Nephron progenitor cell (in vitro differentiated cells): ENCODE measurements at regions not wholly inside any gene's neighbourhood (a gene's known extent, or its start where the extent isn't known, plus 50 kb on each side); places are given as distances from the start of the nearest gene placed in this dataset.

Source experiments
- DNase-seq: peaks from one replicate; pipeline ENCODE4 v3.0.0; 2021
- H3K27ac Mint-ChIP-seq: 2 replicates; pipeline ENCODE4 v1.8.0; 2021; ENCODE audit warnings: mild to moderate bottlenecking, moderate library complexity, mixed read lengths
- H3K27me3 Mint-ChIP-seq: 2 replicates; pipeline ENCODE4 v1.8.0; 2021; ENCODE audit warnings: mild to moderate bottlenecking, low read depth, mixed read lengths; ENCODE audit not compliant: poor library complexity
- H3K36me3 Mint-ChIP-seq: 2 replicates; pipeline ENCODE4 v1.8.0; 2021; ENCODE audit warnings: low read depth, mixed read lengths
- H3K4me1 Mint-ChIP-seq: 2 replicates; pipeline ENCODE4 v1.8.0; 2021; ENCODE audit warnings: mixed read lengths
- H3K4me3 Mint-ChIP-seq: 2 replicates; pipeline ENCODE4 v1.8.0; 2021; ENCODE audit warnings: mild to moderate bottlenecking, moderate library complexity, mixed read lengths
- H3K9me3 Mint-ChIP-seq: 2 replicates; pipeline ENCODE4 v1.8.0; 2021; ENCODE audit warnings: mild to moderate bottlenecking, moderate library complexity, mixed read lengths
- CTCF ChIP-seq: fragments of 200-600 bp; sonication (generic); IDR thresholded peaks from 2 replicates; pipeline ENCODE4 v1.5.0; 2021; ENCODE audit warnings: antibody characterized with exemption

GRCh38 chr10:93236393-93237040 lies 162.8 kb downstream of the CYP26A1 start:
- DNase-seq, result no peak
- peaks cover 17% of the 10 kb centered on the region for H3K27me3 Mint-ChIP-seq

GRCh38 chr10:93245147-93245546 lies 171.5 kb downstream of the CYP26A1 start:
- Mint-ChIP-seq H3K4me3 (no peak overlapping the region), H3K36me3 (no peaks in the 10 kb centered on the region), H3K4me1 (peaks cover 22% of the 10 kb centered on the region), H3K27ac (no peak overlapping the region), H3K9me3 (no peaks in the 10 kb centered on the region), H3K27me3 (peaks cover 30% of the 10 kb centered on the region)
- no peak for TF ChIP-seq CTCF
- no peak for DNase-seq

More at GRCh38 chr10:93236393-93237040, 162.8 kb downstream of the CYP26A1 start:
- Mint-ChIP-seq H3K4me1 (peaks cover 12% of the 10 kb centered on the region), H3K4me3 (no peak overlapping the region), H3K9me3 (no peaks in the 10 kb centered on the region), H3K27ac (no peak overlapping the region), H3K36me3 (no peaks in the 10 kb centered on the region)
- TF ChIP-seq CTCF, result no peak

GRCh38 chr10:93245779-93246178 lies 172.1 kb downstream of the CYP26A1 start:
- Mint-ChIP-seq H3K4me1 (peaks cover 23% of the 10 kb centered on the region), H3K9me3 (no peaks in the 10 kb centered on the region), H3K36me3 (no peaks in the 10 kb centered on the region), H3K27me3 (peaks cover 30% of the 10 kb centered on the region), H3K27ac (no peak overlapping the region), H3K4me3 (no peak overlapping the region)
- no peak for DNase-seq
- no peak for TF ChIP-seq CTCF

- H3K4me1 Mint-ChIP-seq, result peaks cover 32% of the 10 kb centered on the region
- no peak overlapping the region for H3K27ac Mint-ChIP-seq
- peaks cover 16% of the 10 kb centered on the region for H3K27me3 Mint-ChIP-seq
- H3K9me3 Mint-ChIP-seq, result no peaks in the 10 kb centered on the region
- DNase-seq, result no peak
- TF ChIP-seq CTCF, result no peak
- no peaks in the 10 kb centered on the region for H3K36me3 Mint-ChIP-seq
- no peak overlapping the region for H3K4me3 Mint-ChIP-seq
These were observed 175.0 kb downstream of the CYP26A1 start for GRCh38 chr10:93248583-93249227.

- no peak for DNase-seq
- Mint-ChIP-seq H3K4me1 (peaks cover 38% of the 10 kb centered on the region), H3K9me3 (no peaks in the 10 kb centered on the region), H3K36me3 (no peaks in the 10 kb centered on the region), H3K4me3 (no peak overlapping the region), H3K27me3 (peaks cover 13% of the 10 kb centered on the region), H3K27ac (no peak overlapping the region)
- TF ChIP-seq CTCF, result no peak
These were observed 176.3 kb downstream of the CYP26A1 start for GRCh38 chr10:93250010-93250409.
